Stimulated activated CD4-positive, alpha-beta T cell treated with anti-CD3 and anti-CD28 coated beads, Interleukin-15, amount 100 ng/mL, for 48 hours (primary cell): ENCODE measurements at regions not wholly inside any gene's neighbourhood (a gene's known extent, or its start where the extent isn't known, plus 50 kb on each side); places are given as distances from the start of the nearest gene placed in this dataset.

ENCODE experiments used
- DNase-seq, 2 donors: peaks; one replicate each; pipeline ENCODE4 v3.0.0-alpha.2; 2020; ENCODE audit warnings: low read depth in 2 of 2

- no peak for DNase-seq
Observed at GRCh38 chr5:143761663-143762062, 50.3 kb upstream of the HMHB1 start.

- DNase-seq = no peak
Observed at GRCh38 chr5:143760755-143761154, 51.2 kb upstream of the HMHB1 start.

- DNase-seq = no peak
Observed at GRCh38 chr5:143760131-143760505, 51.8 kb upstream of the HMHB1 start.

GRCh38 chr5:143759396-143760130, 52.4 kb upstream of the HMHB1 start:
- no peak for DNase-seq

GRCh38 chr5:143758750-143759149, 53.2 kb upstream of the HMHB1 start:
- DNase-seq = no peak

- no peak for DNase-seq
Observed at GRCh38 chr5:143758015-143758414, 53.9 kb upstream of the HMHB1 start.

GRCh38 chr5:143757116-143757515, 54.8 kb upstream of the HMHB1 start:
- no peak for DNase-seq

- no peak for DNase-seq
Observed at GRCh38 chr5:143755966-143756365, 56.0 kb upstream of the HMHB1 start.

GRCh38 chr5:143752165-143752850, 59.7 kb upstream of the HMHB1 start:
- DNase-seq = no peak

- no peak for DNase-seq
Observed at GRCh38 chr5:143751342-143751741, 60.6 kb upstream of the HMHB1 start.

GRCh38 chr5:143749581-143750205, 62.3 kb upstream of the HMHB1 start:
- no peak for DNase-seq

- no peak for DNase-seq
Observed at GRCh38 chr5:143748516-143748915, 63.4 kb upstream of the HMHB1 start.

GRCh38 chr5:143742951-143743350, 69.0 kb upstream of the HMHB1 start:
- no peak for DNase-seq

GRCh38 chr5:143741421-143741820, 70.5 kb upstream of the HMHB1 start:
- DNase-seq = no peak

- DNase-seq = no peak
Observed at GRCh38 chr5:143740956-143741355, 71.0 kb upstream of the HMHB1 start.

- no peak for DNase-seq
Observed at GRCh38 chr5:143739746-143740145, 72.2 kb upstream of the HMHB1 start.

GRCh38 chr5:143738417-143739401, 73.3 kb upstream of the HMHB1 start:
- DNase-seq = no peak

- DNase-seq = no peak
Observed at GRCh38 chr5:143737062-143737461, 74.9 kb upstream of the HMHB1 start.

- no peak for DNase-seq
Observed at GRCh38 chr5:143734456-143734780, 77.5 kb upstream of the HMHB1 start.

GRCh38 chr5:143733665-143734455, 78.1 kb upstream of the HMHB1 start:
- DNase-seq = no peak

- DNase-seq = no peak
Observed at GRCh38 chr5:143732402-143732801, 79.6 kb upstream of the HMHB1 start.
